Transverse colon (tissue), 4 donors: ENCODE measurements at regions not wholly inside any gene's neighbourhood (a gene's known extent, or its start where the extent isn't known, plus 50 kb on each side); places are given as distances from the start of the nearest gene placed in this dataset.

ENCODE experiments used
- CTCF ChIP-seq, 5 experiments: fragments of 200-600 bp in 3 of 5; fragments of 450-650 bp in 2 of 5; sonication (generic) in 3 of 5; IDR thresholded peaks; 1 replicate in 2 of 5; 2 replicates in 3 of 5; pipeline ENCODE4 v1.5.1; 2016 to 2017; ENCODE audit warnings: antibody characterized with exemption in 5 of 5, inconsistent platforms in 3 of 5, mild to moderate bottlenecking in 2 of 5, moderate library complexity in 1 of 5
- POLR2AphosphoS5 ChIP-seq, 3 donors: sonication (generic); formaldehyde crosslinking; IDR thresholded peaks; one replicate each; pipeline ENCODE4 v1.6.1; 2016; ENCODE audit warnings: antibody characterized with exemption in 3 of 3

- TF ChIP-seq CTCF (IDR thresholded peaks at IDR 0.05) (no peak), POLR2AphosphoS5 (IDR thresholded peaks at IDR 0.05) (no peak)
Measured at GRCh38 chr2:113376253-113376912, 61.1 kb upstream of the ZNG1B start.
